Activated naive CD4-positive, alpha-beta T cell treated with anti-CD3 and anti-CD28 coated beads for 36 hours (primary cell): ENCODE measurements at regions not wholly inside any gene's neighbourhood (a gene's known extent, or its start where the extent isn't known, plus 50 kb on each side); places are given as distances from the start of the nearest gene placed in this dataset.

Experiments
- CTCF ChIA-PET: fragments of 350-600 bp; sonication (Branson Sonifier 250); formaldehyde crosslinking; loops from one replicate; lab custom pipeline; 2021; ENCODE audit warnings: antibody characterized with exemption; lab: Charles Lee
- DNase-seq: peaks from one replicate; pipeline ENCODE4 v3.0.0-alpha.2; 2020
- H3K27ac Mint-ChIP-seq: one replicate; pipeline ENCODE4 v1.8.0; 2021; ENCODE audit warnings: mild to moderate bottlenecking, mixed read lengths
- H3K27me3 Mint-ChIP-seq: one replicate; pipeline ENCODE4 v1.8.0; 2021; ENCODE audit warnings: low read depth, mixed read lengths
- H3K36me3 Mint-ChIP-seq: one replicate; pipeline ENCODE4 v1.8.0; 2021; ENCODE audit warnings: low read depth, mixed read lengths
- H3K4me1 Mint-ChIP-seq: one replicate; pipeline ENCODE4 v1.8.0; 2021; ENCODE audit warnings: low read depth, mixed read lengths
- H3K4me3 Mint-ChIP-seq: one replicate; pipeline ENCODE4 v1.8.0; 2021; ENCODE audit warnings: mild to moderate bottlenecking, moderate library complexity, mixed read lengths
- H3K9me3 Mint-ChIP-seq: one replicate; pipeline ENCODE4 v1.8.0; 2021; ENCODE audit warnings: mixed read lengths
- intact Hi-C: fragments of 100-400 bp; cut with micrococcal nuclease; formaldehyde crosslinking; loops from one replicate; pipeline ENCODE4 v1.15.1; 2023

GRCh38 chr18:73613706-73614340 lies 533.8 kb downstream of the FBXO15 start:
- Mint-ChIP-seq H3K27me3 (no peaks in the 10 kb centered on the region), H3K4me1 (no peaks in the 10 kb centered on the region), H3K4me3 (no peak overlapping the region), H3K9me3 (no peaks in the 10 kb centered on the region), H3K36me3 (no peaks in the 10 kb centered on the region), H3K27ac (no peak overlapping the region)
- intact Hi-C loops, result no loop called here
- CTCF ChIA-PET, result no interaction called here
- DNase-seq, result no peak

DNA sequence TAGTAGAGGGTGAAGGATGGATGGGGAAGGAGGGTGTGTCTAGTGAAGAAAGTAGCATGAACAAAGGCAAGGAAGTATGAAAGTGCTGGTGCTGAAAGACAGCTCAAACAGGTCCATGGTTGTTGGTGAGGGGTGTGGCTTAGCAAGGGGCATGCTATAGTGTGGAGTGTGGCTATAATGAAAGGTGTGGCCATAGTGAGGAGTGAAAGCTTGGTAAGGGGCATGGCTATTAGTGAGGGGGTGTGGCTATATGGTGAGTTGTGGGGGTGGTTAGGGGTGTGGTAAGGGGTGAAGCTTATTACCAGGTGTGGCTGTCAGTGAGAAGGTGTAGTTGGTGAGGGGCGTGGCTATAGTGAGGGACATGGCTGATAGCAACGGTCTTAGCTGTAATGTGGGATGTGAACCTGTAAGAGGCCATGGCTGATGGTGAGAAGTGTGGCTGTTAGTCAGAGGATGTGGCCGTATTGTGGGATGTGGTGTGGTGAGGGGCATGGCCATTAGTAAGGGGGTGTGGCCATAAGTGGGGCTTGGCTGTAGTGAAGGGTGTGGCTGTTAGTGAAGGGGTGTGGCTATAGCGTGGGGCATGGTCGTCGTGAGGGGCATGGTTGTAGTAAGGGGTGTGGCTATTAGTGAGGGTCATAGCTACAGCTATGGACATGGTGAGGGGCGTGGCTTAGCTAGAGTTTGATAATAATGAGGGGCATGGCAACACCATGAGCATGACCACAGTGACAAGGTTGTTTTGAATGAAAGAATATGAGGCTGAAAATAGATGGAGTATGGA lies 549.6 kb downstream of the FBXO15 start:
- H3K9me3 Mint-ChIP-seq, result no peaks in the 10 kb centered on the region
- H3K27me3 Mint-ChIP-seq, result no peaks in the 10 kb centered on the region
- CTCF ChIA-PET, result no interaction called here
- DNase-seq, result no peak
- no peaks in the 10 kb centered on the region for H3K36me3 Mint-ChIP-seq
- intact Hi-C loops, result no loop called here
- H3K27ac Mint-ChIP-seq, result no peak overlapping the region
- H3K4me3 Mint-ChIP-seq, result no peak overlapping the region
- no peaks in the 10 kb centered on the region for H3K4me1 Mint-ChIP-seq

DNA sequence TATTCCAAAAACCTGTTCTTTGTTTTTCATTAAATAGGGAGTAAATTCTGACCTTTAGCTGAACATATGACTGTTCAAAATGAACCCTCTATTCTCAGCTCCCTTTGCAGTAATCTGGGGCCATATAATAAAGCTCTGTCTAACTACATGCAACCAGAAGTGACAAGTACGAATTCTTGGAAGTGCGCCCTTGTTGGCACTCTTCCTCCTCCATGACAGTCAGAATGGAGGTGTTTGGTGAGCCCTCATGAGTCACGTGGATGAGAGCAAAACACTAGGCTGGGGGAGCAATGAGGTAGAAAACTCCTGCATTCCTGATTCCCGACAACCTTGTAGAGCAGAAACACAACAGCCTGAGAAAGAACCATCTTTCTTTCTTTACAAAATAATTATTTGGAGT lies 552.9 kb downstream of the FBXO15 start:
- Mint-ChIP-seq H3K36me3 (no peaks in the 10 kb centered on the region), H3K4me3 (no peak overlapping the region), H3K9me3 (peaks cover 2% of the 10 kb centered on the region), H3K4me1 (no peaks in the 10 kb centered on the region), H3K27ac (no peak overlapping the region), H3K27me3 (no peaks in the 10 kb centered on the region)
- CTCF ChIA-PET, result interaction anchor here (0.6 kb wide), 1 partner anchor 305 kb away, joined by 3 read pairs; no protein-coding TSS in a partner anchor
- intact Hi-C loops, result no loop called here
- no peak for DNase-seq

DNA sequence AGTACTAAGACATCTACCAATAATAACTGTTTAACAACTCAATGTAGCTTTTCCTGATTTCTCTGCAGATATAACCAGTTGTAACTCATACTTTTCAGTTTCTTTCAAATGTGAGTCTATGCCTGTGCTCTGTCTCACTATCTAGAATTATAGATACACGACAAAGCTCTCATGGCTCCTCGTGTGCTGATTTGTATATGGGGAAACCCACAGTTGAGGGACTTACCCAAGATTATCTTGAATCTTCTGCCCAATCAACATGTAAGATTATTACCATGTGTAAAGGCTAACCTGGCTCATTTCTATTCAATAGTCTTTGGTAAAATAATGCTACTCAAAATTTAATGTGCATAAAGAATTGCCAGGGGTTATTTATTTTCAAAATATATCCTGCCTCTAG lies 554.4 kb downstream of the FBXO15 start:
- intact Hi-C loops, result no loop called here
- no peak overlapping the region for H3K27ac Mint-ChIP-seq
- H3K4me1 Mint-ChIP-seq, result no peaks in the 10 kb centered on the region
- no peak overlapping the region for H3K4me3 Mint-ChIP-seq
- CTCF ChIA-PET, result no interaction called here
- no peak for DNase-seq
- H3K27me3 Mint-ChIP-seq, result no peaks in the 10 kb centered on the region
- H3K9me3 Mint-ChIP-seq, result peaks cover 2% of the 10 kb centered on the region
- no peaks in the 10 kb centered on the region for H3K36me3 Mint-ChIP-seq

GRCh38 chr18:73590950-73591349 lies 556.7 kb downstream of the FBXO15 start:
- Mint-ChIP-seq H3K36me3 (no peaks in the 10 kb centered on the region), H3K4me3 (no peak overlapping the region), H3K27me3 (no peaks in the 10 kb centered on the region), H3K4me1 (no peaks in the 10 kb centered on the region), H3K27ac (no peak overlapping the region), H3K9me3 (peaks cover 2% of the 10 kb centered on the region)
- CTCF ChIA-PET, result no interaction called here
- DNase-seq, result no peak
- intact Hi-C loops, result no loop called here

GRCh38 chr18:73579698-73580097 lies 567.9 kb downstream of the FBXO15 start:
- CTCF ChIA-PET, result no interaction called here
- no peak overlapping the region for H3K27ac Mint-ChIP-seq
- H3K36me3 Mint-ChIP-seq, result no peaks in the 10 kb centered on the region
- intact Hi-C loops, result no loop called here
- H3K9me3 Mint-ChIP-seq, result peaks cover 4% of the 10 kb centered on the region
- no peak overlapping the region for H3K4me3 Mint-ChIP-seq
- DNase-seq, result no peak
- no peaks in the 10 kb centered on the region for H3K4me1 Mint-ChIP-seq
- no peaks in the 10 kb centered on the region for H3K27me3 Mint-ChIP-seq

DNA sequence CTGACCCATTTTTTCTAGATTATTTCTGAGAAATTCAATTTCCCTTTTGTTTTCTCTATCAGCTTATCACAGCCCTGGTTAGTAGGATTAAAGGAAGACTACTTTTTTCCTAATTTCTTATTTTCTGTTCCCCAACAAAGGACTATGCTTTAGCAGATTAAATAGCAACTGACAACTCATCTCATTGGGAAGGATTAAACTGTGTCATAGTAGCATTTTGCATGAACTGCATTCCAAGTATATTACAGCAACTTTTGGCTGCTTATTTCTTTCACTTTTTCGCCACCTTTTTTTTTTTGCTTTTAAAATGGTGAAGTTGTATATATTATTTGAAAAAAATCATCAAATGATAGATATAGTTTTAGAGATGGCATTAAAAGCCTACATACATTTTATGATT lies 570.3 kb downstream of the FBXO15 start:
- H3K9me3 Mint-ChIP-seq, result peaks cover 4% of the 10 kb centered on the region
- H3K4me1 Mint-ChIP-seq, result no peaks in the 10 kb centered on the region
- H3K27me3 Mint-ChIP-seq, result no peaks in the 10 kb centered on the region
- CTCF ChIA-PET, result no interaction called here
- H3K4me3 Mint-ChIP-seq, result no peak overlapping the region
- DNase-seq, result no peak
- no peaks in the 10 kb centered on the region for H3K36me3 Mint-ChIP-seq
- H3K27ac Mint-ChIP-seq, result no peak overlapping the region
- intact Hi-C loops, result no loop called here

GRCh38 chr18:73563901-73564472 lies 583.6 kb downstream of the FBXO15 start:
- Mint-ChIP-seq H3K27me3 (no peaks in the 10 kb centered on the region), H3K27ac (no peak overlapping the region), H3K4me3 (no peak overlapping the region), H3K9me3 (peaks cover 6% of the 10 kb centered on the region), H3K4me1 (no peaks in the 10 kb centered on the region), H3K36me3 (no peaks in the 10 kb centered on the region)
- intact Hi-C loops, result no loop called here
- CTCF ChIA-PET, result no interaction called here
- no peak for DNase-seq

- Mint-ChIP-seq H3K36me3 (no peaks in the 10 kb centered on the region), H3K27ac (no peak overlapping the region), H3K4me1 (no peaks in the 10 kb centered on the region), H3K9me3 (peaks cover 6% of the 10 kb centered on the region), H3K4me3 (no peak overlapping the region), H3K27me3 (no peaks in the 10 kb centered on the region)
- DNase-seq, result no peak
- CTCF ChIA-PET, result no interaction called here
- intact Hi-C loops, result no loop called here
These were observed 584.3 kb downstream of the FBXO15 start for GRCh38 chr18:73563345-73563744.

- H3K4me3 Mint-ChIP-seq, result no peak overlapping the region
- no peak overlapping the region for H3K27ac Mint-ChIP-seq
- H3K9me3 Mint-ChIP-seq, result peaks cover 7% of the 10 kb centered on the region
- no peaks in the 10 kb centered on the region for H3K4me1 Mint-ChIP-seq
- no peaks in the 10 kb centered on the region for H3K36me3 Mint-ChIP-seq
- DNase-seq, result no peak
- intact Hi-C loops, result no loop called here
- H3K27me3 Mint-ChIP-seq, result no peaks in the 10 kb centered on the region
- CTCF ChIA-PET, result no interaction called here
These were observed 590.7 kb downstream of the FBXO15 start for GRCh38 chr18:73556904-73557303.

- Mint-ChIP-seq H3K4me1 (no peaks in the 10 kb centered on the region), H3K4me3 (no peak overlapping the region), H3K27ac (no peak overlapping the region), H3K36me3 (no peaks in the 10 kb centered on the region), H3K9me3 (peaks cover 4% of the 10 kb centered on the region), H3K27me3 (no peaks in the 10 kb centered on the region)
- intact Hi-C loops, result no loop called here
- no peak for DNase-seq
- CTCF ChIA-PET, result no interaction called here
These were observed 595.5 kb downstream of the FBXO15 start for GRCh38 chr18:73552171-73552570.

GRCh38 chr18:73551211-73551610 lies 596.4 kb downstream of the FBXO15 start:
- intact Hi-C loops, result no loop called here
- no peak overlapping the region for H3K4me3 Mint-ChIP-seq
- CTCF ChIA-PET, result no interaction called here
- peaks cover 4% of the 10 kb centered on the region for H3K9me3 Mint-ChIP-seq
- DNase-seq, result no peak
- H3K27ac Mint-ChIP-seq, result no peak overlapping the region
- no peaks in the 10 kb centered on the region for H3K27me3 Mint-ChIP-seq
- H3K4me1 Mint-ChIP-seq, result no peaks in the 10 kb centered on the region
- no peaks in the 10 kb centered on the region for H3K36me3 Mint-ChIP-seq

DNA sequence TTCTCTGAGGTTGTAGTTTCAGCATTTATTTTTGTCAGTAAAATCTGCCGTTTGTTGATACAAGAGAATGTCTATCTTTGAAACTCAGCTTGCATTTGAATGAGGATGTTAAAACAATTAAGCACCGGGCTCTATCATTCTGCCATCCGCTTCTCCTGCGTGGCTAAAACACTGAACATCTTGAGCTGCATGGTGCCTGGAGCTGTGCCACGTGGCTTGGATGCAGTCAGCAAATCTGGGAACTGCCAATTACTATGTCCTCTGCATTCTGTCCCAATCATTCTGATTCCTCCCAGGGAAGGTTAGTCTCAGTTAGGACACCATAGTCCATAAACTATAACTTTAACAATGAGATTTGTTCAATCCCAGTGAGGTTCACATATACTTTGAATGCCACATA lies 598.4 kb downstream of the FBXO15 start:
- Mint-ChIP-seq H3K9me3 (no peaks in the 10 kb centered on the region), H3K4me3 (no peak overlapping the region), H3K27me3 (no peaks in the 10 kb centered on the region), H3K27ac (no peak overlapping the region), H3K4me1 (no peaks in the 10 kb centered on the region), H3K36me3 (no peaks in the 10 kb centered on the region)
- intact Hi-C loops, result no loop called here
- no peak for DNase-seq
- CTCF ChIA-PET, result no interaction called here
